ENCODE measurements at regions not wholly inside any gene's neighbourhood (a gene's known extent, or its start where the extent isn't known, plus 50 kb on each side); places are given as distances from the start of the nearest gene placed in this dataset.

DNA sequence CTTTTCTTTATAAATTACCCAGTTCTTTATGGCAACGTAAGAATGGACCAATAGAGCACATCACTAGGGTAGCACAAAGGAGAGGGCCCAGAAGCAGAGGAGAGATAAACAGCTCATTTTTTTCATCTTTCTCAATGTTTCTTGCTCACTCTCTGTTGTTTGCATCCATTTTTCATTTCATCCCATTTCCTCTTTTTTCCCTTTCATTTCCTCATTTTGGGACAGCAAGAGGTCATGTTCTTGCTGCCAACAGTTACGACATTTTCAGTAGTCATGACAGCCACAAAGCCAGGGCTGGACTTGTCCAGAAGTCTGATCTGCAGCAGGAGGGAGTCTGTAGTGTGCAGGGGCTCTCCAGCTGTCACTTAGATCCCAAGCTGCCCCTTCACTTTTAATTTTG, 52.7 kb upstream of the CYP1B1 start:
- no peak overlapping the region for H3K27ac ChIP-seq
- H3K4me1 ChIP-seq (replicated peaks in 1 of 2): peaks cover 0 to 6% of the 10 kb centered on the region in 2 donors
- H3K4me3 ChIP-seq: no peak overlapping the region
- in situ Hi-C loops (cut with MboI; ENCODE audit: low pct_unique_long_range_greater_than_20kb in 2 of 9, low sequenced_read_pairs in 9 of 9, unreplicated experiment in 9 of 9): no loop called here
- ATAC-seq (replicated peaks in 6 of 8): no peak
- WGBS, 10 experiments: 17 to 100% (median 38%) methylated on average over 1 to 2 of the region's 2 CpGs; no CpG with 5 or more reads in 1 of the 10 experiments

DNA sequence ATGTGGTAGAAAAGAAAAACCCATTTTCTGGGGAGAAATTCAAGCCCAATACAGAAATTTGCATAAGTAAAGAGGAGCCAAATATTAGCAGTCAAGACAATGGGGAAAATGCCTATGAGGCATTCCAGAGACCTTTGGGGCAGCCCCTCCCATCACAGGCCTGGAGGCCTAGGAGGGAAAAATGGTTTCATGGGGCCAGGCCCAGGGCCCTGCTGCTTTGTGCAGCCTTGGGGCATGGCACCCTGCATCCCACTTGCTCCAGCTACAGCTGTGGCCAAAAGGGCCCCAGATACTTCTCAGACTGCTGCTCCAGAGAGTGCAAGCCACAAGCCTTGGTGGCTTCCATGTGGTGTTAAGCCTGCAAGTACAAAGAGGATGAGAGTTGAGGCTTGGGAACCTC, 51.3 kb upstream of the CYP1B1 start:
- in situ Hi-C loops (cut with MboI; ENCODE audit: low pct_unique_long_range_greater_than_20kb in 2 of 9, low sequenced_read_pairs in 9 of 9, unreplicated experiment in 9 of 9): no loop called here
- no peak overlapping the region for H3K4me3 ChIP-seq

DNA sequence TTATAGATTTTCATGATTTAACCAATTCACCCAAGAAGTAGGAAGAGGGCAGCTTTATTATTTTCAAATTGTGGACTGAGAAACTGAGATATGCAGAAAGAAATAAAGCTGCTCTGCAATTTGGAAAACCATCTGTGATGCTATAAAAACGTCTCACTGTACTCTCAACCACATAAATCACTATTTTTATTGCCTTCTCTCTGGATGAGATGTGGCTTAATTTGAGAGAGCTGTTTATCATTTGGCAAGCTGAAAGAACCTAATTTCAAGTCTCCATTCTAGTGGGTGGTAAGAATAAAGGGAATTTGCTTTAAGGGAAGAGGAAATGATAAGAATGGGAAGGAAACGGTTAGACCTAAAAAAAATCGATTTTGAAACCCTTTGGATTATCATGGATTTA, 49.9 kb upstream of the CYP1B1 start:
- ATAC-seq (replicated peaks in 6 of 8): peak in 2 of 8 experiments; percentile 42 to 62
- WGBS, 10 experiments: 20 to 73% (median 46%) methylated on average over 1 to 3 of the region's 3 CpGs; no CpG with 5 or more reads in 2 of the 10 experiments
- no peak overlapping the region for H3K27ac ChIP-seq
- in situ Hi-C loops (cut with MboI; ENCODE audit: low pct_unique_long_range_greater_than_20kb in 2 of 9, low sequenced_read_pairs in 9 of 9, unreplicated experiment in 9 of 9): no loop called here
- H3K4me3 ChIP-seq: no peak overlapping the region
- peaks cover 0 to 6% of the 10 kb centered on the region in 2 donors for H3K4me1 ChIP-seq (replicated peaks in 1 of 2)

More for the DNA sequence above, 51.3 kb upstream of the CYP1B1 start:
- H3K4me1 ChIP-seq (replicated peaks in 1 of 2): peaks cover 0 to 6% of the 10 kb centered on the region in 2 donors
- no peak for ATAC-seq (replicated peaks in 6 of 8)
- H3K27ac ChIP-seq: no peak overlapping the region
